Liver (tissue), 8 donors: ENCODE measurements at regions not wholly inside any gene's neighbourhood (a gene's known extent, or its start where the extent isn't known, plus 50 kb on each side); places are given as distances from the start of the nearest gene placed in this dataset.

ENCODE experiments used
- DNase-seq: peaks from one replicate; pipeline ENCODE4 v3.0.0-alpha.2; 2017; ENCODE audit warnings: low spot score
- H3K27ac ChIP-seq, 2 donors: one replicate each; pipeline ENCODE4 v1.7.0; 2013; ENCODE audit warnings: inconsistent platforms in 2 of 2, low read length in 2 of 2, control low read depth in 1 of 2, low read depth in 1 of 2, mild to moderate bottlenecking in 1 of 2
- H3K27me3 ChIP-seq, 4 donors: one replicate each; pipeline versions ENCODE4 v1.6.1 to v1.7.0; 2013; ENCODE audit warnings: low read length in 3 of 4, inconsistent platforms in 1 of 4, mild to moderate bottlenecking in 1 of 4, moderate library complexity in 1 of 4; ENCODE audit not compliant: control insufficient read depth in 4 of 4, insufficient read depth in 4 of 4
- H3K36me3 ChIP-seq, 4 donors: one replicate each; pipeline versions ENCODE4 v1.6.1 to v1.7.0; 2013; ENCODE audit warnings: low read length in 3 of 4, mild to moderate bottlenecking in 3 of 4, low read depth in 1 of 4, moderate library complexity in 1 of 4; ENCODE audit not compliant: control insufficient read depth in 4 of 4, insufficient read depth in 3 of 4
- H3K4me1 ChIP-seq, 4 donors: one replicate each; pipeline versions ENCODE4 v1.6.1 to v1.7.0; 2013; ENCODE audit warnings: low read length in 3 of 4, mild to moderate bottlenecking in 3 of 4, moderate library complexity in 1 of 4; ENCODE audit not compliant: control insufficient read depth in 4 of 4, insufficient read depth in 4 of 4
- H3K4me3 ChIP-seq, 3 donors: one replicate each; pipeline versions ENCODE4 v1.6.1 to v1.7.0; 2013; ENCODE audit warnings: low read length in 3 of 3, control low read depth in 1 of 3, low read depth in 1 of 3, mild to moderate bottlenecking in 1 of 3
- H3K9ac ChIP-seq, 2 donors: one replicate each; pipeline ENCODE4 v1.7.0; 2013; ENCODE audit warnings: low read length in 2 of 2, mild to moderate bottlenecking in 2 of 2, moderate library complexity in 2 of 2, control low read depth in 1 of 2, low read depth in 1 of 2
- H3K9me3 ChIP-seq, 4 donors: one replicate each; pipeline versions ENCODE4 v1.6.1 to v1.7.0; 2013; ENCODE audit warnings: low read length in 3 of 4; ENCODE audit not compliant: control insufficient read depth in 4 of 4
- ATF3 ChIP-seq: IDR thresholded peaks from 2 replicates; pipeline ENCODE4 v1.6.1; 2016; ENCODE audit warnings: antibody characterized with exemption
- EGR1 ChIP-seq, 2 donors: IDR thresholded peaks; 2 replicates each; pipeline ENCODE4 v1.6.1; 2016 to 2018; ENCODE audit warnings: antibody characterized with exemption in 2 of 2, low read depth in 2 of 2
- FOXA1 ChIP-seq: IDR thresholded peaks from 2 replicates; pipeline ENCODE4 v1.6.1; 2016; ENCODE audit warnings: antibody characterized with exemption
- FOXA2 ChIP-seq: IDR thresholded peaks from 2 replicates; pipeline ENCODE4 v1.6.1; 2016; ENCODE audit warnings: antibody characterized with exemption
- GABPA ChIP-seq, 2 donors: IDR thresholded peaks in 1 of 2; conservative IDR thresholded peaks in 1 of 2; 2 replicates each; pipeline ENCODE4 v1.6.1; 2016; ENCODE audit warnings: antibody characterized with exemption in 2 of 2, mild to moderate bottlenecking in 1 of 2, moderate library complexity in 1 of 2
- HNF4A ChIP-seq, 2 donors: conservative IDR thresholded peaks; 2 replicates each; pipeline ENCODE4 v1.6.1; 2016; ENCODE audit warnings: antibody characterized with exemption in 2 of 2, mild to moderate bottlenecking in 2 of 2
- HNF4G ChIP-seq: IDR thresholded peaks from 2 replicates; pipeline ENCODE4 v1.6.1; 2016; ENCODE audit warnings: antibody characterized with exemption
- JUND ChIP-seq, 2 donors: IDR thresholded peaks; 2 replicates each; pipeline ENCODE4 v1.6.1; 2016; ENCODE audit warnings: antibody characterized with exemption in 2 of 2
- NR2F2 ChIP-seq: IDR thresholded peaks from 2 replicates; pipeline ENCODE4 v1.6.1; 2016; ENCODE audit warnings: antibody characterized with exemption
- RAD21 ChIP-seq, 2 donors: IDR thresholded peaks; 2 replicates each; pipeline ENCODE4 v1.6.1; 2016; ENCODE audit warnings: antibody characterized with exemption in 2 of 2, mild to moderate bottlenecking in 2 of 2
- REST ChIP-seq: IDR thresholded peaks from 2 replicates; pipeline ENCODE4 v1.6.1; 2016; ENCODE audit warnings: antibody characterized with exemption, mild to moderate bottlenecking
- RXRA ChIP-seq, 2 donors: IDR thresholded peaks; 2 replicates each; pipeline ENCODE4 v1.6.1; 2017 to 2018; ENCODE audit warnings: antibody characterized with exemption in 2 of 2, mild to moderate bottlenecking in 1 of 2
- SP1 ChIP-seq: IDR thresholded peaks from 2 replicates; pipeline ENCODE4 v1.6.1; 2018; ENCODE audit warnings: antibody characterized with exemption, mild to moderate bottlenecking
- TAF1 ChIP-seq: conservative IDR thresholded peaks from 2 replicates; pipeline ENCODE4 v1.6.1; 2016; ENCODE audit warnings: antibody characterized with exemption, mild to moderate bottlenecking
- YY1 ChIP-seq: IDR thresholded peaks from 2 replicates; pipeline ENCODE4 v1.6.1; 2016; ENCODE audit warnings: antibody characterized with exemption, mild to moderate bottlenecking
- WGBS: extraction: QIAGEN DNeasy Blood & Tissue Kit; methylation state at CpG from one replicate; pipeline ENCODE4 v1.1.7; 2013; 5-methylcytosine and 5-hydroxymethylcytosine counted together
- TF ChIP-seq, protein P1 (sequence below): fragments of 150-350 bp; IDR thresholded peaks from 2 replicates; pipeline ENCODE4 v1.5.1; 2017; ENCODE audit warnings: improper control_type of control experiment, low read depth, low read length; ENCODE audit not compliant: missing input control
- TF ChIP-seq, protein P2 (sequence below): IDR thresholded peaks from 2 replicates; pipeline ENCODE4 v1.6.1; 2016; ENCODE audit warnings: antibody characterized with exemption
- TF ChIP-seq, protein P3 (sequence below): IDR thresholded peaks from 2 replicates; pipeline ENCODE4 v1.6.1; 2016; ENCODE audit warnings: antibody characterized with exemption
- donor health status: healthy.
- donor health status: healthy.
- donor health status: healthy.
- donor health status: healthy.
- donor health status: healthy.

DNA sequence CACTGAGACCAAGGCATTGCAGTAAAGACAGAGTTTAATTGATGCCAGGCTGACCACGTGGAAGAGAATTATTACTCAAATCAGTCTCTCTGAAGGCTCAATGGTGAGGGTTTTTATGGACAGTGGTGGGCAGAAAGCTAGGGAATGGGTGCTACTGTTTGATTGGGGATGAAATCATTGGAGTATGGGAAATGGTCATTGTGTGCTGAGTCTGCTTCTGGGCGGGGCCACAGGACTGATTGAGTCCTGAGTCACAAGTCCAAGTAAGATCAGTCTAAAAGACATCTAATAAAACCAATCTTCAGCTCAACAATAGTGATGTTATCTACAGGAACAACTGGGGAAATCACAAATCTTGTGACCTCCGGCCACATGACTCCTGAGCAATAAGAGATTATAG is 868.4 kb downstream of the SORCS3 start:
- Histone ChIP-seq H3K36me3 (no peaks in the 10 kb centered on the region), H3K27ac (no peak overlapping the region), H3K27me3 (peaks cover 0 to 4% (median 0%) of the 10 kb centered on the region in 4 donors), H3K9ac (no peak overlapping the region), H3K4me3 (no peak overlapping the region), H3K9me3 (no peaks in the 10 kb centered on the region), H3K4me1 (no peaks in the 10 kb centered on the region)
- 75% methylated on average over 3 of the region's 3 CpGs for WGBS
- no peak for TF ChIP-seq HNF4G
- no peak for DNase-seq

DNA sequence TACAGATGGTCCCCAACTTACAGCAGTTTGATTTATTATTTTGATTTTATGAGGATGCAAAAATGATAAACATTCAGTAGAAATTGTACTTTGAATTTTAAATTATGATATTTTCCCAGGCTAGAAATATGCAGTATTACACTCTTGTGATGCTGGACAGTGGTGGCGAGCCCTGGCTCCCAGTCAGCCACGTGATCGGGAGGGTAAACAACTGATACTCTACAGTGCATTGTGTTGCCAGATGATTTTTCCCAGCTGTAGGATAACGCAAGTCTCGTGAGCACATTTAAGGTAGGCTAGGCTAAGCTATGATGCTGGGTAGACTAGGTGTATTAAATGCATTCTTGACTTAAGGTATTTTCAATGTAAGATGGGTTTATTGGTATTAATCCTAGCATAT is 865.2 kb downstream of the SORCS3 start:
- peaks cover 0 to 4% (median 0%) of the 10 kb centered on the region in 4 donors for H3K27me3 ChIP-seq
- H3K36me3 ChIP-seq, result no peaks in the 10 kb centered on the region
- no peak for DNase-seq
- 60% methylated on average over 5 of the region's 5 CpGs for WGBS
- no peak overlapping the region for H3K9ac ChIP-seq
- H3K4me3 ChIP-seq, result no peak overlapping the region
- H3K27ac ChIP-seq, result no peak overlapping the region
- TF ChIP-seq JUND (IDR thresholded peaks at IDR 0.05) (no peak), EGR1 (IDR thresholded peaks at IDR 0.05; ENCODE audit: low read depth in 2 of 2) (no peak), RAD21 (IDR thresholded peaks at IDR 0.05) (no peak), FOXA1 (no peak), YY1 (no peak), GABPA (IDR thresholded peaks at IDR 0.05 in 1 of 2, conservative IDR thresholded peaks at IDR 0.05 in 1 of 2) (no peak), FOXA2 (no peak), TAF1 (no peak), SP1 (no peak), NR2F2 (no peak), REST (no peak), ATF3 (no peak), RXRA (IDR thresholded peaks at IDR 0.05) (no peak), HNF4G (no peak), HNF4A (conservative IDR thresholded peaks at IDR 0.05) (no peak)
- TF ChIP-seq, protein P1, sequence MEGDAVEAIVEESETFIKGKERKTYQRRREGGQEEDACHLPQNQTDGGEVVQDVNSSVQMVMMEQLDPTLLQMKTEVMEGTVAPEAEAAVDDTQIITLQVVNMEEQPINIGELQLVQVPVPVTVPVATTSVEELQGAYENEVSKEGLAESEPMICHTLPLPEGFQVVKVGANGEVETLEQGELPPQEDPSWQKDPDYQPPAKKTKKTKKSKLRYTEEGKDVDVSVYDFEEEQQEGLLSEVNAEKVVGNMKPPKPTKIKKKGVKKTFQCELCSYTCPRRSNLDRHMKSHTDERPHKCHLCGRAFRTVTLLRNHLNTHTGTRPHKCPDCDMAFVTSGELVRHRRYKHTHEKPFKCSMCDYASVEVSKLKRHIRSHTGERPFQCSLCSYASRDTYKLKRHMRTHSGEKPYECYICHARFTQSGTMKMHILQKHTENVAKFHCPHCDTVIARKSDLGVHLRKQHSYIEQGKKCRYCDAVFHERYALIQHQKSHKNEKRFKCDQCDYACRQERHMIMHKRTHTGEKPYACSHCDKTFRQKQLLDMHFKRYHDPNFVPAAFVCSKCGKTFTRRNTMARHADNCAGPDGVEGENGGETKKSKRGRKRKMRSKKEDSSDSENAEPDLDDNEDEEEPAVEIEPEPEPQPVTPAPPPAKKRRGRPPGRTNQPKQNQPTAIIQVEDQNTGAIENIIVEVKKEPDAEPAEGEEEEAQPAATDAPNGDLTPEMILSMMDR, result no peak
- TF ChIP-seq, protein P2, sequence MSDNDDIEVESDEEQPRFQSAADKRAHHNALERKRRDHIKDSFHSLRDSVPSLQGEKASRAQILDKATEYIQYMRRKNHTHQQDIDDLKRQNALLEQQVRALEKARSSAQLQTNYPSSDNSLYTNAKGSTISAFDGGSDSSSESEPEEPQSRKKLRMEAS, result no peak
- TF ChIP-seq, protein P3, sequence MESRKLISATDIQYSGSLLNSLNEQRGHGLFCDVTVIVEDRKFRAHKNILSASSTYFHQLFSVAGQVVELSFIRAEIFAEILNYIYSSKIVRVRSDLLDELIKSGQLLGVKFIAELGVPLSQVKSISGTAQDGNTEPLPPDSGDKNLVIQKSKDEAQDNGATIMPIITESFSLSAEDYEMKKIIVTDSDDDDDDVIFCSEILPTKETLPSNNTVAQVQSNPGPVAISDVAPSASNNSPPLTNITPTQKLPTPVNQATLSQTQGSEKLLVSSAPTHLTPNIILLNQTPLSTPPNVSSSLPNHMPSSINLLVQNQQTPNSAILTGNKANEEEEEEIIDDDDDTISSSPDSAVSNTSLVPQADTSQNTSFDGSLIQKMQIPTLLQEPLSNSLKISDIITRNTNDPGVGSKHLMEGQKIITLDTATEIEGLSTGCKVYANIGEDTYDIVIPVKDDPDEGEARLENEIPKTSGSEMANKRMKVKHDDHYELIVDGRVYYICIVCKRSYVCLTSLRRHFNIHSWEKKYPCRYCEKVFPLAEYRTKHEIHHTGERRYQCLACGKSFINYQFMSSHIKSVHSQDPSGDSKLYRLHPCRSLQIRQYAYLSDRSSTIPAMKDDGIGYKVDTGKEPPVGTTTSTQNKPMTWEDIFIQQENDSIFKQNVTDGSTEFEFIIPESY, result no peak
- H3K4me1 ChIP-seq, result no peaks in the 10 kb centered on the region
- H3K9me3 ChIP-seq, result no peaks in the 10 kb centered on the region
